SIG-M5 treated with dmso at 0.1 percent for 504 hours (cell line): ENCODE measurements at regions not wholly inside any gene's neighbourhood (a gene's known extent, or its start where the extent isn't known, plus 50 kb on each side); places are given as distances from the start of the nearest gene placed in this dataset.
A peak's percentile ranks its signal among the peaks of the same experiment; 100 is the strongest.
"Not testable (repeated sequence)": the region's sequence is repeated elsewhere in the genome, so short reads cannot be mapped to it uniquely, and the experiment has no call there.

ENCODE experiments used
- DNase-seq: peaks from one replicate; lab custom pipeline; 2025; ENCODE audit not compliant: unreplicated experiment; lab: John Stamatoyannopoulos, UW

DNA sequence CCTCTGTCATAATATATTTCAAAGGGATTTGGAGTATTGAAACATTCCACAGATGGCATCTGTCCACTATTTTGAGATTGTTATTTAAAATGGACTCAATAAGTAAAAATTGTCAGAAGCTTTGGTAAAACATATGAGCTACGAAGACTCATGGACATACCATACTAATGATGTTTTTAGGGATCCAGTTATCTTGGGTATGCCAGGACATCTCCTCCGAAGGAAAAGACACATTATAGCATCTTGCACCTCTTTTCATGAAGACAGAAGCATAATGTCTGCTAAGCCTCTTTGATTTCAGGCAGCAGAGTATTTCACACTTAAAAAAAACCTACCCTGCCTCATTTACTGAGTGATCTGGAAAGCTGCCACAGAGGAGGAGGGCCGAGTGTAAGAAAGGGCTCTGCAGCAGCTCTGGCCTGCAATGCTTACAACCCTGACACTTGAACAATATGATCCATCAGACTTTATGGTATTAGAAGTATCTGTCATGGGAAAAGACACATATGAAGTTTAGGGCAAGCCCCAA, 284.8 kb downstream of the TUSC7 start:
- no peak for DNase-seq

DNA sequence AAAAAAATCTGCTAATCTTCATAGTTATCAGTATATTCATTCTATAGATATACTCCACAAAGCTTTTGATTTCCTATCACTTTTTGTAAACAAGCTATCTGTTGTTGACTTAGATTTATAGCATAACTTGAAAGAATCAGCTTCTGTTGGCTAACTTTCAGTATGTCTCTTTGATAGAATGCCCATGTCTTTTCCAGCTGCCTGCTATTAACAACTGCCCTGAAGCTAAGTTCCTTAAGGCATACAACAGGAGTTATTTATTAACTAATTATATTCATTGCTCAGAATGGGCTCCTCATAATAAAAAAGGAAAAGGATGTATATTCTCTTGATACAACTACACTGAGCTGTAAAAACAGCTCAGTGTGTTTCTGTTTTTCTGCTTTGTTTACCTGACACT, 293.9 kb downstream of the TUSC7 start:
- no peak for DNase-seq

DNA sequence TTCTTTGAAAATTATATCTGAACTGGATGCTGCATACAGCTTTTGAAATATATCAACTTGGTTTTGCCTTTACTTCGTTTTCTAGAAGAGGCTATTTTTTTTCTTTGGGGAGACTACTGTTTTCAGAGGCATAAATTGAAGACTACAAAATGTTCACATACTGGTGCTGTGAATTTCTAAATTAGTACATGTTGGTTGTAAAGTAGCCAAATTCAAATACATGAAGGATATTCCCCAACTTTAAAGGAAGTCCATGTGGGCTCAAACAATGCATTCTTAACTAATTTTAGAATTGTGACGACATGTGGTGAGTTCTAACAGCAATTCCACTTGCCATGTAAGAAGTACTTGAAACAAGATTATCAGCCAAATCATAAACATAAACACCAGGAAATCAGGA, 295.7 kb downstream of the TUSC7 start:
- no peak for DNase-seq

DNA sequence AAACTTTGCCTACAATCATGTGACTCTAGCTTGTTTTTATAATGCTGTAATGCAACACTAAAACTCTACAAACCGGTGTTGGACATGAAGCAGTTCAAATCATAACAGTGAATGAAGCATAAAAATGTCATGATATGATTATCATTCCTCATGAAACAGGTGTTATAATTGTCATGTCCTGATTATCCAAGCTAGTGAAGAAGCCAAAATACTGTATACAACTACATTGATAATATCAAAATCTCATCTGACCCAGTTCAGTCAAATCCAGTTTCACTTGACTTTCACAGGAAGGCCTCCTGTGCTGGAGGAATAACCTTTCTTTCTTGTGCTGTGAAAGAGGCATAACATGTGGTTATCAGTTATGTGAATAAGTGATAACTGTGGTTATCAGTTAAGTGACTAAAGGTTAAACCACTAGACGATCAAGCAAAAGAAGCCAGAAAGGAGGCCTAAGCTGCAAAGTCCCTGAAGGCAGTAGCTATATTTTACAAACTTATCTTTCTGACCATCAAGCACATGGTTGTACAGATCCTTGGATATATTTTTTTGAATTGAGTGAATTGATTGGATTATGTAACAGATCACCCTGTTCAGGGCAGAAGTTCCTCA, 296.4 kb downstream of the TUSC7 start:
- DNase-seq: no peak

DNA sequence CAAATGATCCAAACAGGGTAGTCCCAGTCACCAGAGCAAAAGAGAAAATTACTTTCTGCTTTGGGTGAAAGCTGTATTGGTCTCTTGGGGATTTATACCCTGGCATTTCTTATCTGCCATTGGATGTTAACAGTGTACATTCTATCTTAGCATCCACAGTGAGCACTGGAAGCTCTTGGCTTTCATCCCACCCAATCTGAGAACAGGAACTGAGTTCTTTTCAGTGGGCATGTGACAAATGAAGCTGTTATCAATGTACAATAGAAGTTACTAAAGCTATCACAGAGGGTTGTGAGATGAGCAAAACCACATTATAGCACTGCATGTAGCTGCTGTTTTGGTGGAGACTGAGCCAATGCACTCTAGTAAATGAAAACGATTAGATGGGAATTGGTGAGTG, 300.7 kb downstream of the TUSC7 start:
- DNase-seq: no peak

DNA sequence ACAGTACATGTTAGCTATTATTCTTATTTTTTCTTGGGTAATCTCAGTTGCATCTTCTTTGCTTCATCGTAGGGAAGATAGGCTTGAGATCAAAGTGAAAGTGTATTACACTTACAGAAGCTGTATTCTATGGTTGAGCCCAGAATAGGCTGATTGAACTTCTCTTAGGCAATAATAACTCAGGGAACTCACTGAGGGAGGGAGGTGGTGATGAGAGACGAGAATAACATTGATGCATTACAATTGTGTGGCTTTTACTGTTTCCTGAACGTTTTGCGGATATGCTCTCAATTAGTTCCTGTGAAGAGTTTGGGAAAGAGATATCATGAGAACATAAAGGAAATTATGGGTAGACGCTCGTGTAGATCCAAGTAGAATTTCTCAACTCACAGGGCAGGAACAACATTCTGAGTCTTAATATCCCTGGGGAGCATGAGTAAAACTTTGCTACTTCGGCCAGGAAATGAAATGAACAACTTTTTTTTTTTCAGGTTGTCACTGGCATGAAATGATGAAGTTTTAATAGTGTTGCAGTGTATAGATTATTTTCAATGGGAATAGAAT, 302.2 kb downstream of the TUSC7 start:
- DNase-seq: no peak

DNA sequence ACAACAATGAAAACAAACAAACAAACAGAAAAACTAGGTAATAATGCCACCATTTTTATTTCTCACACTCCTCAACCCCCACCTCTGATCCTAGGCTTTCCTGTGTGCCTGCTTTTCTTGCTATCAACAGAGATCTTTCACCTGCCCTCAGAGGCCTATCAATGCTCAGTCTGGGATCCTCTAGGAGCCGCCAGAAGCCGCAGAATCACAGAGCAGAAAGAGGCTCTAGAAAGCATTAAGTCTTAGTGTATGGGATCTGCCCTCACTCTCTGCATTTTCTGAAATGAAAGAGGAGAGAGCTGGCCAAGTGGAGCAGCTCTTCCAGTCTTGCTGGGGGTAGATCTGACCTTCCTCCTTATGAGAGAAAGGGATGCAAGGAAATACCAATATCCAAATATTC, 306.8 kb downstream of the TUSC7 start:
- no peak for DNase-seq

DNA sequence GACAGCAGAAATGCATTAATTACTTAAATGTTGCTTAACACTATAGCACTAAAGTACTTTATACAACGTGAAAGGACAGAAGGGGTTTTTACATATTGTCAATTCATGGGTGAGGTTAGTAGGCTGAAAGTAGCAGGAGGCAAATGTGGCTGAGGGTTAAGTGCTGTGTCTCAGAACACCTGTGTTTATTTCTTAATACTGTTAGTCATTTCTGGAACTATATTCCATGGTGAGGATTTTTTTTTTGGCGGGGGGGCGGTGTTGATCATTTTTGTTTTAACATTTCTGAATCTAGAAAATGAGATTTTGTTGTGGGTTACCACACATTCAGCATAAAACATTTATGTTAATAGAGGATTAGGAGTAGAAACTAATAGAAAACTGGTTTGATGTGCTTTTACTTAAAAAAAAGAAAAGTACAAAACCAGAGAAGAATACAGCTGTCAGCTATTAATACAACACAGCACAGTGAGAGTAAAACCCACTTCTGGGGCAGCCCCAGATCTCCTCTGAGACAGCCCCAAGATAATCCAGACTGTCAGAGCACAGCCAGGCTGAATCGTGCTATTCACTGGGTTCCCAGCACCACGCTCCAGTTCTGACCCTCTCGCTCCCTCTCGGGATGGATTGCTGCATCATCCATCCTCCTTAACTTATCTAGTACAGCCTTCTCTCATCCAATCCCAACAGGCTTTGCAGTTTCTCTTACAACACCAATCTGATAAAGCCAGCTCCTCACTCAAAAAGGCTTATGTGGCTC, 307.7 kb downstream of the TUSC7 start:
- no peak for DNase-seq

DNA sequence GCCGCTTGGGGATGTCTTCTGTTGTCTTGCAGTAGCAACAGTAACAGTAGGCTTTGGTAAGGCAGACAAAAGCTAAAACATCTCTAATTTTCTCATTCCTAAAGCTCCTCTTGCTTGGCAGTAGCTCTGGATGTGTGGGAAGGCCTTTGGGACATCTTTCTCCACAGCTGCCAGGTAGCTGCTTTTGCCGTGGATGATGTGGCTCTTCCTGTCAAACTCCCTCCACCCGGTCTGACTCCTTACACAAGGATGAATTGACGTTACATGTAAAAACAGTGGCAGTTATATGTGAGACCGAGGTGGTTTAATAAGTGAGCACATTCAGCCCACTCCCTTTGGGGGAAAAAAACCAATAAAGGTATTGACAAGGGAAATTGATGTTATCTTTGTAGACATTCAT, 309.1 kb downstream of the TUSC7 start:
- DNase-seq: no peak

DNA sequence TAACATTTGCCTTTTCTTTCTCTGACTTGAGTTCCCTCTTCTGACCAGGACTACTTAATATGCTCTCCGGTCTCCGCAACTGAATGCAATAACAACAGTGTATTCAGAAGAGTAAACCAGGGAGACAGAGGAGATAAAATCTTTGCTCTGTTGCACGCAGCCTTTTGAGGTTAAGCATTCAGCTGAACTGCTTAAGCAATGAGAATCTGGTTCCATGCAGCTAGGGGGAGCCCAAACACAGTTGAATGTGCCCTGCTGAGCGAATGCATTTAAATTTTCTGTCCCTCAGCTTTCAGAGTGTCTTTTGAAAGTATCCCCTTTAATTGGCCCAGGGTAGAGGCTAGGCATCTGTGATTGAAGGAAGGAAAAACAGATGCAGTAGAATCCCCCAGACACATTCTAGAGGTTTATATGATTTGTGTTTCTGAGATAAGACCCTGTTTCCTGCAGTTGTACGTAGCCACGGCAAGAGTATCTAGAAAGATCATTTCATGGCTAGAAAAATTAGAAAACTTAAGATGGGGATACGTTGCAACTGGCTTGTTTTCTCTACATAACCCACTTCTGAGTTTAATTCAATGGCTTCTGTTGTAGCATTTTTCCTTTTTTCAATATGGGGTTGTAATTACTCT, 309.6 kb downstream of the TUSC7 start:
- DNase-seq: peak; percentile 63

DNA sequence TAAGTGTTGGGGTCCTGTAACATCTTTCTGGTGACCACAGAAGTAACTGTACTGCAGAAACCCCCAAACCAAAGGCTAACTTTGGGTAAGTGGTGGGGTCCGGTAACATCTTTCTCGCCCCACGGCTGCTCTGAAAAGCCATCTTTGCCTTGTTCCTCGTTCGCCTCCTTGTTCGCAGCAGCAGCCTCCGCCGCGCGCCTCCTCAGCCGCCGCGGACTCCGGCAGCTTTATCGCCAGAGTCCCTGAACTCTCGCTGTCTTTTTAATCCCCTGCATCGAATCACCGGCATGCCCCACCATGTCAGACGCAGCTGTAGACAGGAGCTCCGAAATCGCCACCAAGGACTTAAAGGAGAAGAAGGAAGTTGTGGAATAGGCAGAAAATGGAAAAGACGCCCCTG, 316.8 kb downstream of the TUSC7 start:
- DNase-seq: no peak

DNA sequence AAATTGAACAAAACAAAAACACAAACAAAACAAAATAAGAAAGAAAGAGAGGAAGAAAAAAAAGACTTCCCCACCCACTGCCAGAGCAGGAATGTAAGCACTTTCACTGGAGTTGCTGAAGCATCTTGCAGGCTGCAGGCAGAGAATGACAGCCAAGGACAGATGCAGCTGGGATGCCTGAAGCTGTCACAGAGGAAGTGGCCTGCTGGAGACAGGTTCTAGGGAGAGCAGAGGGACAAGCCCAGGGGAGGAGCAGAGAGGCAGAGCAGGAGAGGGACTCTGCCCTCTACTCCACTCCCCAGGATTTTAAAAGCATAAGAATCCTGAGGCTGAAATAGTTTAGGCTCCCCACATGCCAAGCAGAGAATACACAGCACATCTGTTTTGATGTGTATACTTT, 326.2 kb downstream of the TUSC7 start:
- peak; percentile 24 for DNase-seq

DNA sequence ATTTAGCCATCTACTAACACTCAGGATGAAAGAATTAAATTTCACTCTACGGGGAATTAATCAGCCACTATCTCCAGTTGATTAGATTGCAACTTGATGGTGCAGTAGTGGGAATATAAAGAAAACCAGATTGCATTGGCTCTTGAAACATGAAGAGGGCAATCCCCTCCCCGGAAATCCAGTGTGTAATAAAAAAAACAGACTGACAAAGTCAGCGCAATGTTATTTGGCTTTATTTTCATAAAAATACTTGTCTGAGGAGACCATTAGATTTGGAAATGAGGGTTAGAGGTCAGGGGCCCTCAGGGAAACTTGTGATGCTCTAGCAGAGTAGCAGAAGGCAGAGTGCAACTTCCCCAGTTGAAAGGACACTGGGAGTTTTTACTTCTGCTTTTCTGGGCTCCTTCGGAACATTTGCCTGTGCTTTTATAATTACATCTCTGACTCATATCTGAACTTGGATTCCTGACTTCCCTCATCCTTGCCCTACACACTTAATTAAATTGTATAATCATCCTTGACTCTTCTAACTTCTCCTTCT, 326.8 kb downstream of the TUSC7 start:
- DNase-seq: peak; percentile 97

DNA sequence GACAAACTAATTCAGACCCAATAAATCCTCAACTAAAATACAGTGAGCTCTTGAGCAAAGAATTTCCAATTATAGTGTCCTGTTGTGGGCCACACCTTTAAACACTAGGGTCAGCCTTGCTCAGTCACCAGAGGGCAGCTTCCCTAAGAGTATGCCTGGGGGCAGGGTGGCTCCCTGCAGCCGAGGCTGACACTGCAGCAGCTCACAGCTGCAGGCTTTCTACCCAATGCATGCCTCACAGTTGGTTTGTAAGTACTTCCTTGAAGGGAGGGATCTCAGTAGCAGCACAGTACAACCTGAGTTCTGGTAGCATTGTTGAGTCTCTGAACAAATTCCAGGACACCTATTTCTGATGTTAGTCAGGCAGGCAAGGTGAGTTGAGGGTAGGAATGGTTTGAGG, 335.6 kb downstream of the TUSC7 start:
- DNase-seq: peak; percentile 38

DNA sequence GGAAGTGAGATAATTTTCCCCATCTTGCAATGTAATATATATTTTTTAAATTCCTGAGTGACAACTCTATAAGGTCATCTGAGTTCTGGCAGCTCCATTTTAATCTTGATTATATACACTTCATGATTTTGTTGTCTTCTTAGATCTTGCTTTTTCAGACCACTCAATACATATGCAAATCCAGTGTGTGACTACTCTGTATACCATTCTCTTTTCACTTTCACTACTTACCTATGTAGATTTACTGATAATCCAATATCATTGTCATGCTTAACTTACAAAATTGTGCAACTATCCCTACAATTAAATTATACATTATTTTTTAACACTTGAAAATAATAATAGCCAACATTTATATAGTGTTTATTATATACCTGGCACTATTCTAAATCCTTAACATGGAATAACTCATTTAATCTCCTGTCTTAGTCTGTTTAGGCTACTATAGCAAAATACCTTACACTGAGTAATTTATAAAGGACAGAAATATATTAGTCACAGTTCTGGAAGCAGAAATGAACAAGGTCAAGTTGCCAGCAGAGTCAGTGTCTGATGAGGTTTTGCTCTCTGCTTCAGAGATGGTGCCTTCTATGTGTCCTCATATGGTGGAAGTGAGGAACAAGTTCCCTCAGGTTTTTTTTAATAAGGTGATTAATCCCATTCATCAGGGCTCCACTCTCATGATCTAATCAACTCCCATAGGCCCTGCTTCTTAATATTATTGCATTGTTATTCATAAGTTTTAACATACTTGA, 338.5 kb downstream of the TUSC7 start:
- DNase-seq: no peak

DNA sequence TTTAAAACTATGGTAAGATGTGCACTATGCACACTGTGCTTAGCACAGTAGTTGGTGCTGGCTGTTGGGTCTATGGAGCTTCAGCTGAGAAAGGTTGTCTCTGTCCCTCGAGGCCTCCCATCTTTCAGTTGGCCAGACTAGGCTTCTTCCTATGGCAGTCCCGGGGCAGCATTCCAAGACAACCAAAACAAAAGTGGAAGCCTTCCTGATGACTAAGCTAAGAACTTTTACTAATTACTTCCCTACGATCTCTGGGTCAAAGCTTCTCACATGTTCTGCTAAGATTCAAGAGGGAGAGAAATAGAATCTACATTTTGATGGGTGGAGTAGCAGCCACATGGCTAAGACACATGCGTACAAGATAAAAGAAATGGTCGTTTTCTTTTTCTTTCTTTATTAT, 342.8 kb downstream of the TUSC7 start:
- DNase-seq: no peak

DNA sequence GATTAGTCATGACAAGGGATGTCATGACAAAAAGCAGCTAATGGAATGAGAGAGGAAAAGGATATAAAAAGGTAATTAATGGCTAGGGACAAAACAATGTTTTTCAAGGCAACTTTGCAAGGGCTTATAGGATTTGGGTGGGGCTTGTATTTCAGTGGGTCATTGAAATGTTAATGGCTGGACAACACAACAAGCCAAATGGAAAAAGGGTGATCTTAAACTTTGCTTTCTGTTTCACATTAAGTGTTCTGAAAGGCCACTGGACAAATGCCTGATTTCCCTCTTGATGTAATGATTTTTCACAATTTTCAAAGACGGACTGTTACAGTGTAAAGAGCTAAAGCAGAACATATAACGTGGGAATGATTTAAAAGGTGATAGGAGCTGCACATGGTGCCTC, 345.0 kb downstream of the TUSC7 start:
- no peak for DNase-seq

DNA sequence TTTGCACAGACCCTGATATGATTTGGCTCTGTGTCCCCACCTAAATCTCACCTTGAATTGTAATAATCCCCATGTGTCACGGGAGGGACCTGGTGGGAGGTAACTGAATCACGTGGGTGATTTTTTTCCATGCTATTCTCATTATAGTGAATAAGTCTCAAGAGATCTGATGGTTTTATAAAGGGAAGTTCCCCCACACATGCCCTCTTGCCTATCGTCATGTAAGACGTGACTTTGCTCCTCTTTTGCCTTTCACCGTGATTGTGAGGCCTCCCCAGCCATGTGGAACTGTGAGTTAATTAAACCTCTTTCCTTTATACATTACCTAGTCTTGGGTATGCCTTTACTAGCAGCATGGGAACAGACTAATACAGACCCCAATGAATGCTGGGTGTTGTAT, 347.4 kb downstream of the TUSC7 start:
- not testable (repeated sequence) for DNase-seq

DNA sequence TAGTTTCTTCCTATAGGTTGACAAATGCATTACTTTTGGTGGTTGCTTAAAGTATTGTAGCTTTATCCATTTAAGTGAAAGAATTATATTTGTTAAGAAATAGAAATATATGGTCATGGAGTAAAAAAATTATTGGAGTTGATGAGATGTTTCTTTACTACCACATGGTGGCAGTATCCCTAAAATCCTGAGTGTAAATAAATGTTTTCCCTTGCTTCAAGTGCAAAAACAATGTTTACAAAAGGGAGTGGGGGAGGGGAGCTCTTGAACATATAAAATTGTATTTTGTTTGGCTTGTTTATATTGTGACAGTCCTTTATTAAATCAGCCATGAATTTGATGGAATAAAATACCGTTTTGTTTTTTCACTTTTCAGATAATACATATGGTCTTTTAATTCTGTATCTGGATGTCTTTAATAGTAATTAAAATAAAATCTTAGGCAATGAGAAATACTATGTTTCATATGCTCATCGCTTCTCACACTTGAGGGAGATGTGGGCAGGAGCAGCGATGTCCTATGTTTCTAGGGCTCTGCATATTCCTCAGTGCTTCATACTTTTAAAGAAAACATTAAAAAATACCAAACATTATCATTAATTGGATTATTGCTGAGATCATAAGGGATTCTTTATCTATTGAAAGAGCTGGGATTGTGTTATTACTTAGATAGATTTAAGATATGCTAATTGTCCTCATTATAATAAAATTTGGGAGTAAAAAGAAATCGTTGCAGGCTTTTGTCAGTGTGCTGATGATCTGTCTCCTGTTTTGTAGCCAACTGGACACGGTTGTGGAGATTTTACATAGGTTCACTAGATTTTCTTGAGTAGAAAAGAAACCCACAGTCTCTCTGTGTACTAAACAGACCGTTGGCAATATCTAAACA, 349.7 kb downstream of the TUSC7 start:
- peak; percentile 28 for DNase-seq

DNA sequence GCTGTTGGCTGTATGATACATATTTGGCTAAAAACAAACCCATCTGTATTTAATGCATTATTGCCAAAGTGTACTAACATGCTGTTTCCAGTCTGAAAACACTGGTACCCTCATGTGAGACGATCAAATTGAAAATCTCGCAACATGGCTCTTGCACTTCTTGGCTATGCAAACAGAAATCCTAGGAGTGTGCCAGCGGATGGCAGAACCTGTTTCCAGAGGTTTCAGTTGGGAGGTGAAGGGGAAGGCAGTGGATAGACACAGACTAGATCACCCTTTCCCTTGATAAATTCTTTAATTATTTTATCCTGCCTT, 350.3 kb downstream of the TUSC7 start:
- DNase-seq: no peak
